Stimulated activated naive CD8-positive, alpha-beta T cell treated with anti-CD3 and anti-CD28 coated beads, Interleukin-15, Interleukin-2, amounts not matched to agents 100 U/mL and 50 U/mL, for 24 hours (primary cell): ENCODE measurements at regions not wholly inside any gene's neighbourhood (a gene's known extent, or its start where the extent isn't known, plus 50 kb on each side); places are given as distances from the start of the nearest gene placed in this dataset.
"Not testable (repeated sequence)": the region's sequence is repeated elsewhere in the genome, so short reads cannot be mapped to it uniquely, and the experiment has no call there.

Experiments used
- ATAC-seq: fragments of 150-1000 bp; cut with Tn5 transposase; one replicate; pipeline ENCODE4 v1.10.0; 2021
- DNase-seq: peaks from one replicate; pipeline ENCODE4 v3.0.0; 2021

DNA sequence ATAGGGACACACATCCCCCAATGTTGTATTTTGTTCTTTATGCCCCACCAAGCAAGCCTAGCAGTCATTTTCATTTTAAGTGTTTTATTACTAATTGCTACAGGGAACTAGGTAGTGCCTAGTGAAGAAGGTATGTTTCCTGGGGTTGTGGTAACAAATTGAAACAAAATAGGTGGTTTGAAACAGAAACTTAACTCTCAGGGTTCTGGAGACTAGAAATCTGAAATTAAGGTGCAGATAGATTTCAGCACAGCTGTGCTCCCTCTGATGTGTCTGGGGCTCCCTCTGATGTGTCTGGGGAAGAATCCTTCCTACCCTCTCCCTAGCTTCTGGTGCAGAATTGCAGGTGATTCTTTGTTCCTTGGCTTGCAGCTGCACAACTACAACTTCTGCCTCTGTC lies 390.1 kb downstream of the ZFHX3 start:
- no peak for ATAC-seq
- DNase-seq: no peak

DNA sequence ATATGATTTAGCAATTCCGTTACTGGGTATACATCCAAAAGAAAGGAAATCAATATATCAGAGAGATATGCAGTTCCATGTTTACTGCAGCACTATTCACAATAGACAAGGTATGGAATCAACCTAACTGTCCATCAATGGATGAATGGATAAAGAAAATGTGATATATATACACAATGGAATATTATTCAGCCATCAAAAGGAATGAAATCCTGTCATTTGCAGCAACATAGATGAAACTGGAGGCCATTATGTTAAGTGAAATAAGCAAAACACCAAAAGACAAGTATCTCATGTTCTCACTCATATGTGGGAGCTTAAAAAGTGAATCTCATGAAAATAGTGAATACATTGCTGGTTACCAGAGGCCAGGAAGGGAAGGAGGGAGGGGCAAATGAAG lies 390.8 kb downstream of the ZFHX3 start:
- ATAC-seq (no peak), DNase-seq (no peak)

DNA sequence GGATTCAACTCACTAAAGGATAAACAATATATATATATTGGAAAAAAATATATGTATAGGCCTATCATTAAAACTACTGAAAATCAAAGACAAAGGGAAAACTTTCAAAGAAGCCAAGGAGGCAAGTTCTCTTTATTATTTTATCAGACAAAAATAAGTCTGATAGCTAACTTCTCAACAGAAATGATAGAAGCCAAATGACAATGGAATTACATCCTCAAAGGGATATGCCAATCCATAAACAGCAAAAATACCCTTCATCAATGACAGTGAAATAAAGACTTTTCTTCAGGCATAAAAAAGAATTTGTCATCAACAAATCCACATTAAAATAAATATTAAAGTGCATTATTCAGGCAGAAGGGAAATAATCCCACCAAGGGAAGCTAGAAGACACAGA lies 393.4 kb downstream of the ZFHX3 start:
- ATAC-seq: no peak
- DNase-seq: no peak

DNA sequence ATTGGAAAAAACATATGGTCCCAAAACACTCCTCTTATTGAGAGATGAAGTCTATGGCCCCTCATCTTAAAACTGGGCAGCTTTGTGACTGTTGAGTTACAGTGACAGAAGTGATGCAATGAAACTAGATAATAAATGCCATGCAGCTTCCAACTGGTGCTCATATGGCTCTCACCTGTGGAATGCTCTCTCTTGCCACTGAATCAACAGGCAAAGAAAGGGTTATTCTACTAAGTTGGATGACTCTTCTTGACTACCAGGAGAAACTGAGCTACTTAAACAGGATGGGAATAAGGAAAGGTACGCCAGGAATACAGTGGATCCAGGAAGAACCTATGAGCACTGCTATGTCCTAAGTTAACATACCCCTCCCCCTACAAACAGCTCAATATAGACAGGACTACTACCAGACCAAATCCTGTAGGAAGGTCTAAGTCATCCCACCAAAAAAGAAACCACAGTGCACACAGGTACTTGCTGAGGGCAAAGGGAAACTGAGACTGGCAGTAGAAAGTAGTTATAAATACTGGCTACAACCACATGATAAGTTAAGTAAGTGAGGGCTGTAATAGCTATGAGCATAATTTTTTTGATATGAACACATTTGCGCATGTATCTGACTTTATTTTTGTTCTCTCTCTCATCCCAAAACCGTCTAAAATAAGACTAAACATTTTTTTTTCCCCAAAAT lies 398.5 kb downstream of the ZFHX3 start:
- DNase-seq: no peak
- no peak for ATAC-seq

DNA sequence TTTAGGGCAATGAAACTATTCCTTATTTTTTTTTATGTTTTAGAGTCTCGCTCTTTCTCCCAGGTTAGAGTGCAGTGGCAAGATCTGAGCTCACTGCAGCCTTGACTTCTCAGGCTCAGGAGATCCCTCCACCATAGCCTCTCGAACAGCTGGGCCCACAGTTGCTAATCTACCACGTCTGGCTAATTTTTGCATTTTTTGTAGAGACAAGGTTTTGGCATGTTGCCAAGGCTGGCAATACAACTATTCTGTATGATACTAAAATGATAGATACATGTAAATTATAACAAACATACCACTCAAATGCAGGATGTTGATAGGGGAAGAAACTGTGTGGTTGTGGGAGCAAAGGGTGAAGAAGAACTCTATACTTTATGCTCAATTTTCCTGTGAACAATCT lies 401.3 kb downstream of the ZFHX3 start:
- ATAC-seq (no peak), DNase-seq (no peak)

DNA sequence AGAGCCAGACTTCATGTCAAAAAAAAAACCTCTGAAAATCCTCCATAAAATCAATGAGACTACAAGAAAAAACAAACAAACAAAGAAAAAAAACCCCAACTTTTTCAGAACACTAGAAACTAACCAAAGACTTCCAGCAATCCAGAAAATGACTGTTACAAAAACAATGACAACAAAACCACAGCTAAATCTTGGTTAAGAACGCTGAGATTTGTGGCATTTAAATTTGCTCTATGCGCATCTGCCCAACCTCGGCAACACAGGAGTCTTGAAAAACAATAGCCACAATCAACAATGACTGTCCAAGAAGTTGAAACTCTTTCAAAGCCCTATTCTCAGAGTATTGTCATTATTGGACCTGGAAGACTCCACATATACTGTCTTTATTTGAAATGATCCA lies 402.4 kb downstream of the ZFHX3 start:
- ATAC-seq: no peak

DNA sequence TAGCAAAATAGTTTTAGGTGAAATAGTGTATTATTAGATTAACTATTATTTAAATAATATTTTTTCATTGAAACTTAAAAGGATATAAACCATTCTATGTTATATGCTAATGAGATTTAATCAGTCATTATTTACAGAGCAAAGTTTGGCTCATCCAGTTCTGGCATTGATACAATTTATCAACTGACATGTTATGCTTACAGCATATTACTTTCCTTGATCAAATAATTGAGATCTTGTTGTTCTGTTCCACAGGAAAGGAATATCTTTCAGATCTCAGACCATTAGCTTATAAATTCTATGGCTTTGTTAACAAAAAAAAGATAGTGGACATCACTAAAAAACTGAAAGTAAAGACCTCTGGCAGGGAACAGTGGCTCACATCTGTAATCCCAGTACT lies 403.0 kb downstream of the ZFHX3 start:
- no peak for DNase-seq
- ATAC-seq: no peak

More for the DNA sequence above, 402.4 kb downstream of the ZFHX3 start:
- DNase-seq: no peak

DNA sequence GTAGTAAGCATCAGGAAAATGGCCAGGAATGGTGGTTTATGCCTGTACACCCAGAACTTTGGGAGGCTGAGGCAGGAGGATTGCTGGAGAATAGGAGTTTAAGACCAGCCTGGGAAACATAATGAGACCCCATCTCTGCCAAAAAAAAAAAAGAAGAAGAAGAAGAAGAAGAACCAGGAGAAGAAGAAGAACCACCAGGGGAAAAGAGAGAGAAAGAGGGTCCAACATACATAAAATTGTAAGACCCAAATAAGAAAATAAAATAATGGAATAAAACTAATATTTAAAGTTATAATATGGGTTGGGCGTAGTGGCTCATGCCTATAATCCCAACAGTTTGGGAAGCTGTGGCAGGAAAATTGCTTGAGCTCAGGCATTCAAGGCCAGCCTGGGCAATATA lies 408.4 kb downstream of the ZFHX3 start:
- ATAC-seq (no peak), DNase-seq (no peak)

DNA sequence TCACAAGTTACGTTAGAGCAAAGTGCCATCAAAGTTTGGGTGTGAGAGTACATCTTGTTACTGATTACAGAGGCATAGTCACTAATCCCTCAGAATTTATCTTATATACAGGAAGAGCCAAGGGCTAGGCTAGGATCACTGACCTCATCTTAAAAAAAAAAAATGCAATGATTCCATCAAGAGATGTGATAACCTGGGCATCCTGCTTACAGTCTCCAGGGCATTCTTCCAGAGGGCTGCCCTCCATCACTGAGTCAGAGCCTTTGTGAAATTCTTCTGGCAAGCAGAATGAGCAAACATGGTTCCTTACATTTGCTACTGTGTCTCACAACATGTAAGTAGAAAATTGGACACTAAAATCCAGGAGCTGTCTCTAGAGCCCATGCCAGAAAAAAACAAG lies 410.6 kb downstream of the ZFHX3 start:
- DNase-seq (no peak), ATAC-seq (no peak)

DNA sequence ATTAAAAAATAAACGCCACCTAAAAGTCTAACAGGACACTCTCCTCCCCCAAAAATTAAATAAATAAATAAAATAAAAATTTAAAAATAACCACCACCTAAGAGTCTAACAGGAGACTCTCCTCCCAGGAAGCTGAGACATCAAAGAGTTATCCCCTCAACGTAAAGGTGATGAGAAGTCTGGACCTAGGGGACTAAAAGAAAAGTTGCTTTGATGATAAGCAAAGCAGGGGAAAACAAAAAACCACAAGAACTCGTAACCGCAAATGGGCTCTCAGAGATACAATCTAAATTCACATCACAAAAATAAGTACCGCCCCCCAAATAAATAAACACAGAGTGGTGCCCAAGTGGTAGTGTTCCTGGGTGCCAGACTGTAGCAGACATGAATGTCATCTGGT lies 412.2 kb downstream of the ZFHX3 start:
- no peak for ATAC-seq
- no peak for DNase-seq

DNA sequence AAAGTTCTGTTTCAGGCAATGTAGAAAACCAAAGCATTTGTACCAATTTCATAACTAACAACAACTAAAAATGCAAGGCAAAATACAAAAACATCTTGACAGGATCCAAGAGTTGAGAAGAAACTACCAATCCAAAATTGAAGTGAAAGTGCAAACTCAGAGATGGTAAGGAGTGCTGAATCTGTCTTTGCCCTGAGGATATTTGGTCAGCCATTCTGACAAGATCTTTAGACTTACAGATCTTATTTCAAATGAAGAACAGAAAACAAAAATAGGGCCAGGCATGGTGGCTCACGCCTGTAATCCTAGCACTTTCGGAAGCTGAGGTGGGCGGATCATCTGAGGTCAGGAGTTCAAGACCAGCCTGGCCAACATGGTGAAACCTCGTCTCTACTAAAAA lies 412.8 kb downstream of the ZFHX3 start:
- no peak for ATAC-seq
- DNase-seq: no peak

DNA sequence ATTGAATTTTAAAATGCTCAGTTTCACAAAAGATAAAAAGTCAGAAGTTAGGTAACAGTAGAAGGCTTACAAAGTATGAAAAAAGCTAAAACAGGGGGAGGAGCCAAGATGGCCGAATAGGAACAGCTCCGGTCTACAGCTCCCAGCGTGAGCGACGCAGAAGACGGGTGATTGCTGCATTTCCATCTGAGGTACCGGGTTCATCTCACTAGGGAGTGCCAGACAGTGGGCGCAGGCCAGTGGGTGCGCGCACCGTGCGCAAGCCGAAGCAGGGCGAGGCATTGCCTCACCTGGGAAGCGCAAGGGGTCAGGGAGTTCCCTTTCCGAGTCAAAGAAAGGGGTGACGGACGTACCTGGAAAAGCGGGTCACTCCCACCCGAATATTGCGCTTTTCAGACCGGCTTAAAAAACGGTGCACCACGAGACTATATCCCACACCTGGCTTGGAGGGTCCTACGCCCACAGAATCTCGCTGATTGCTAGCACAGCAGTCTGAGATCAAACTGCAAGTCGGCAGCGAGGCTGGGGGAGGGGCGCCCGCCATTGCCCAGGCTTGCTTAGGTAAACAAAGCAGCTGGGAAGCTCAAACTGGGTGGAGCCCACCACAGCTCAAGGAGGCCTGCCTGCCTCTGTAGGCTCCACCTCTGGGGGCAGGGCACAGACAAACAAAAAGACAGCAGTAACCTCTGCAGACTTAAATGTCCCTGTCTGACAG lies 420.6 kb downstream of the ZFHX3 start:
- not testable (repeated sequence) for DNase-seq, ATAC-seq

DNA sequence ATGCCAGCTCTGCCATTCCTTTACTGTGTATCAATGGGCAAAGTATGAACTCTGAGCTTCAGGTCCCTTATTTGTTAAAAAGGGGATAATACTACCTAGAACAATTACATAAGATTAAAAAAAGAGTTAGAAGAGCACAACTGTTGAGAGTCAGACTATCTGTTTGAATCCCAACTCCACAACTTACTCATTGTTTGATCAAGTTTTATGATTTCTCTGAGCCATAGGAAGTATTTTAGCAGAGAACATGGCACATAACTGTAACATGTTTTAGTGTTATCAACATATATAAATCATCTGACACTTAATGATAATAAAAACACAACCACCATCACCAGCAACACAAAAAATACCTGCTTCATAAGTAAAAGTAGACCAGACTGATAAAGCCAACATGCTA lies 421.3 kb downstream of the ZFHX3 start:
- no peak for ATAC-seq
- DNase-seq: no peak

DNA sequence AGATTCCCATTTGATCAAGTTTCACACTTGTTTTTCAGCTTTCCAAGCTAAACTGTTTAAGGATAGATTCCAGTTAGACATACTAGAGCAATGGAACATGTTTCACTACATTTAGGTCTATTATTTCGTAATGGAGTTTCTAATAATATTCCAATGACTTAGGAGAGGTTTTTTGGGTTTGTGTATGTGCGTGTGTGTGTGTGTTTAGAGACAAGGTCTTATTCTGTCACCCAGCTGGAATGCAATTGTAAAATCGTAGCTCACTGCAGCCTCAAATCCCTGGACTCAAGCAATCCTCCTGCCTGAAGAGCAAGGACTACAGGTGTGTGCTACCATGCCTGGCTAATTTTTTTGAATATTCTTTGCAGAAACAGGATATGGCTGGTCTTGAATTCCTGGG lies 426.3 kb downstream of the ZFHX3 start:
- DNase-seq (no peak), ATAC-seq (no peak)

DNA sequence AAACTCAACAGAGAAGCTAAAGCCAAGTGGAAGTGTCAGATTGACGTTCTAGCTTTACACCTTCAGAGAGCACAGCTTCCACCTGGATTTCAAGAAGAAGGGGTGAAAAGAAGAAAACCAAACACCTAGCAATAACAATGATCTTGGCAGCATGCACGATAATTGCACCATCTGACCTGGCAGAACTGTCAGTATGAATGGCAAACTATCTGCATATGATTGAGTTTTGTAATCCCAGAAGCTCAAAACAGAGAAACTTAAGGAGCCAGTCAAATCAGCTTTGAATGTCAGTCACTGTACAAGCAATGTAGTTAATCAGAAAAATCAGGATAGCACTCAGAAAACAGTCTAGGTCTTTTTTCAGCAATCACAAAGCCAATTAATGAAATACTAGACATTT lies 427.1 kb downstream of the ZFHX3 start:
- ATAC-seq: no peak

DNA sequence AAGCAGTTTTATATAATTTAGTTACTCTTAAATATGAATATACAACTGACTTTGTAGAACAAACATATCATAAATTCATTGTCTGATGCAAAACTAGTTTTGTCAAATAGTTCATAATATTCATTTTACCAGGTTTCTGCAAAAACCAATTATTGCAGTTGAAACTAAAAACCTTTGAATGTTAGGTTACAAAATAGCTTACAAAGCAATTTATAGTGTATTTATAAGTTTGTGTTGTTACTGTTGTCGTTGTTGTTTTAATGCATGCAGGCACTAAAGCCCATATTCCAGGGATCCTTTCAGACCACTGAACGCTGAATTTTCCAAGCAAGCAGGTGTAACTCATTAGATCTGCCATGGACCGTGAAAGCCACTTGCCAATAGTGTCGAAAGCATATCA lies 427.6 kb downstream of the ZFHX3 start:
- ATAC-seq: no peak

More for the DNA sequence above, 427.1 kb downstream of the ZFHX3 start:
- no peak for DNase-seq

DNA sequence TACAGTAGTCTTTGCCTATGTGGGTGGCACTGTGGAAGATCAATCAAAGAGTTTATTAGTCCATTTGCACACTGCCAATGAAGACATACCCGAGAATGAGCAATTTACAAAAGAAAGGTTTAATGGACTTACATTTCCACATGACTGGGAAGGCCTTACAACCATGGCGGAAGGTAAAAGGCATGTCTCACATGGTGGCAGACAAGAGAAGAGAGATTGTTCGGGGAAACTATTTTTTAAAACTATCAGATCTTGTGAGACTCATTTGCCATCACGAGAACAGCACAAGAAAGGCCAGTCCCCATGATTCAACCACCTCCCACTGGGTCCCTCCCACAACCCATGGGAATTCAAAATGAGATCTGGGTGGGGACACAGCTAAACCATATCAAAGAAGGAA lies 432.1 kb downstream of the ZFHX3 start:
- ATAC-seq (no peak), DNase-seq (no peak)

More for the DNA sequence above, 427.6 kb downstream of the ZFHX3 start:
- DNase-seq: no peak

DNA sequence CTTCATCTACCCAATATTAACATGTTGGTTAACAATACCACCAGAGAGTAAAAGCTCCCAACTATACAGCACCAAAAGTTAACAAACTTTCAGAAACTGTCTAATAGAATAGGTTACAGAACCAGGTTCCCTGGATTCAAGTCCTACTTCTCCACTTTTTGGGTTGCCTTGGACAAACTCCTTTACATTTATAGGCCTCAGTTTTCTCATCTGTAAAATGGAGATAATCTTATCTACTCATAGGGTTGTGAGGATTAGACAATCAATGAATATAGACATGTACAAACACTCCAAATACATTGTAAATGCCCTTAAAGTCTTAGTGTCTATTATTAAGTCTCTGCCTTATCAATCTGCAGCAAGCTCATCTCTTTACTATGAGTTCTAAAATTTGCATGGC lies 435.2 kb downstream of the ZFHX3 start:
- ATAC-seq: no peak

DNA sequence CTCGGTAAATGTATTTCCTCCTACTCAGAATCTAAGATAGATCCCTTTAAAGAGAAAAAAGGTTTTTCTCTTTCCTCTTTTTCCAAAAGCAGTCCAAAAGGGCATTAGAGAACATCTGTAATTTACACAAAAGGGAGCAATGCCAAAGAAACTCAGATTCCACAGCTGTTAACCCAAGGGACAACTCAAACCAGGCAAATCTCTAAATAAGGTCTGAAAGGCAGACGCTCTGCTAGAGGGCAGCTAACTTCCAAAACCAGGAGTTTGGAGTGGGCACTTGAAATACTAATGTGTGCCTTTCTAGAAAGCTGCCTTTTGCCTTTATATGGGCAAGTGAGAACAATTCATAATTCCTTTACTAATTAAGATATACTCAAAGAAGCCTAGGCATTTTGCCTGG lies 435.7 kb downstream of the ZFHX3 start:
- DNase-seq (no peak), ATAC-seq (no peak)

More for the DNA sequence above, 435.2 kb downstream of the ZFHX3 start:
- DNase-seq: no peak

DNA sequence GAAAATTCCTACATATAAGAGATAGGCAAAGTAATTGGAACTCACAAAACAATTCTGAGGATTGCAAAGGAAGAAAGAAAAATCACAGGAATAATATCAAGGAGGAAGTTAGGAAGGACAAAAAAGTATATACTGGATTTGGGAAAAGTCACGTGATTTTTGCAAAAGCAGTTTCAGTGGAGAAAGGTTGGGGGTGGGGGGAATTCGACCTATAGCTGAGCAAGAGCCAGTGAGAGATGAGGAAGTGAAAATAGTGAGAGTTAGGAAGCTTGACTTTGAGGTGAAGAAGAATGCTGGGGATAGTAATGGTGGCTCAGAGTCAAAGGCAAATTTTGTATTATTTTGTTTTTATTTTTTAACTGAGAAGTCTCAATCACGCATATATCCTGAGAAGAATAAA lies 438.0 kb upstream of the PMFBP1 start:
- no peak for DNase-seq
- no peak for ATAC-seq

DNA sequence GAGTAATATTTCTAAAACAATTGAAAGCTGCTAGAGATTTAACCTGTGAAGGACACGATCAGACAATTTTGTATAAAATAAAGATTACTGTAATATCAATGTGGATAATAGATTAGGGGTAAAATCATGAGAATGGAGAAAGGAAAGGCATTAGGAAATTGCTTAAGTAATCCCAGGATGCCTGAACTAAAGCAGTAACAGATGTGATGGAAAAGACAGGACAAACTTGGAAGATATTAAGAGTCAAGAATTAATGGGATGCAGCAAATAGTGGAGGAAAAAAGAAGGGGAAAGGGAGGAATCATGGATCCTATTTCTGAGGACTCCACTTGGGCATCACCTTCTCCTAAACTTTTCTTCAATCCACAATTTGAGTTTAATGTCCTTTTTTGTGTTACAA lies 437.1 kb upstream of the PMFBP1 start:
- ATAC-seq (no peak), DNase-seq (no peak)

DNA sequence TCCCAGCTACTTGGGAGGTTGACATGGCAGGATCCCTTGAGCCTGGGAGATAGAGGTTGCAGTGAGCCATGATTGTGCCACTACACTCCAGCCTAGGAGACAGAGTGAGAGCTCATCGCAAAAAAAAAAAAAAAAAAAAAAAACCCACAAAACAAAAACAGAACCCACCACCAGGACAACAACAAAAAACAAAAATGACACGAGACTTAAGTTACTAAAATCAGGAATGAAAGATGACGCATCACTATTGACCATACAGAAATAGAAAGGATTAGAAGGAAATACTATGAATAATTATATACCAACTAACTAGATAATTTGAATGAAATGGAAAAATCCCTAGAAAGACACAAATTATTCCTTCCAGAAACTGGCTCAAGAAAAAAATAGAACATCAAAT lies 432.4 kb upstream of the PMFBP1 start:
- DNase-seq: no peak

DNA sequence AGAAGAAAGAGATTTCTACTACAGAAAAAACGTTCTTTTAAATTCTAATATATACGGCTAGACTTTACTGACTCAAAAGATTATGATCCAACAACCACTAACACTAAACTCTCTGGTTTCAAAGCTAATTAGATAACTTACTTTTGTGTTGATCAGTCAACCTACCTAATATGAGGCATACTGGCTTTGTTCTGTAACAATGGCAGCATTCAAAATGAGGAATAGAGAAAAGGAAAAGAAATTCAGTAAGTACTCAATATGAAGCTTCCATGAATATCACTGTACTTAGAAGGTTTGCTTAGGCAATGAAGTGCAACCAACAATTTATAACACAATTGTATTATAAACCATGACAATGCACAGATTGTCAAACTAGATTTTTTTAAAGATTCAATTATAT lies 430.5 kb upstream of the PMFBP1 start:
- no peak for DNase-seq

More for the DNA sequence above, 432.4 kb upstream of the PMFBP1 start:
- no peak for ATAC-seq

DNA sequence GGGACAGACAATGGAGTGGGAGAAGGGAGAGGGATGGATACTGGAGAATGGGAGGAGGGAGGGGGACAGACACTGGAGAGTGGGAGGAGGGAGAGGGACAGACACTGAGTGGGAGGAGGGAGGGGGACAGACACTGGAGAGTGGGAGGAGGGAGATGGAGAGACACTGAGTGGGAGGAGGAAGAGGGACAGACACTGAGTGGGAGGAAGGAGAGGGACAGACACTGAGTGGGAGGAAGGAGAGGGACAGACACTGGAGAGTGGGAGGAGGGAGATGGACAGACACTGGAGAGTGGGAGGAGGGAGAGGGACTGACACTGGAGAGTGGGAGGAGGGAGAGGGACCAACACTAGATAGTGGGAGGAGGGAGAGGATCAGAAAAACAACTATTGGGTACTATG lies 426.7 kb upstream of the PMFBP1 start:
- ATAC-seq (no peak), DNase-seq (no peak)

More for the DNA sequence above, 430.5 kb upstream of the PMFBP1 start:
- ATAC-seq: no peak
